SU-DHL-6 (cell line): ENCODE measurements at regions not wholly inside any gene's neighbourhood (a gene's known extent, or its start where the extent isn't known, plus 50 kb on each side); places are given as distances from the start of the nearest gene placed in this dataset.

Experiments
- H2AFZ ChIP-seq: fragments of 200-600 bp; sonication (generic); 2 replicates; pipeline ENCODE4 v1.6.1; 2014; ENCODE audit warnings: low read depth, mild to moderate bottlenecking, moderate library complexity, mixed read lengths, antibody characterized with exemption, low read length; ENCODE audit not compliant: severe bottlenecking
- H3F3A ChIP-seq: fragments of 200-600 bp; shearing (Covaris generic); 2 replicates; pipeline ENCODE4 v1.6.0; 2016; ENCODE audit warnings: antibody characterized with exemption, mild to moderate bottlenecking; ENCODE audit not compliant: insufficient read depth
- H3K27ac ChIP-seq: fragments of 200-600 bp; sonication (generic); 2 replicates; pipeline ENCODE4 v1.5.1; 2016; ENCODE audit warnings: low read depth, mild to moderate bottlenecking, low read length, moderate library complexity, mixed read lengths
- H3K27me3 ChIP-seq: fragments of 200-600 bp; sonication (generic), shearing (Covaris generic); 2 replicates; pipeline ENCODE4 v1.6.0; 2014; ENCODE audit warnings: mild to moderate bottlenecking, low read length
- H3K36me3 ChIP-seq: fragments of 200-600 bp; sonication (generic); 2 replicates; pipeline ENCODE4 v1.6.1; 2014; ENCODE audit warnings: mild to moderate bottlenecking, low read length, mixed read lengths
- H3K4me2 ChIP-seq: fragments of 300-600, 200-600 bp; shearing (Covaris generic), sonication (generic); 2 replicates; pipeline ENCODE4 v1.6.0; 2014; ENCODE audit warnings: low read length, low read depth, mild to moderate bottlenecking; ENCODE audit not compliant: poor library complexity, severe bottlenecking
- H3K4me3 ChIP-seq: fragments of 200-600 bp; sonication (generic); 2 replicates; pipeline ENCODE4 v1.5.1; 2014; ENCODE audit warnings: antibody characterized with exemption, low read length, mild to moderate bottlenecking, mixed read lengths; ENCODE audit not compliant: insufficient read depth, poor library complexity, severe bottlenecking
- H3K79me2 ChIP-seq: fragments of 200-600 bp; sonication (generic); 2 replicates; pipeline ENCODE4 v1.6.1; 2014; ENCODE audit warnings: mild to moderate bottlenecking, low read length, moderate library complexity; ENCODE audit not compliant: insufficient read depth
- H3K9ac ChIP-seq: fragments of 200-600 bp; sonication (generic); 2 replicates; pipeline ENCODE4 v1.7.0; 2014; ENCODE audit warnings: mild to moderate bottlenecking, low read length
- H3K9me2 ChIP-seq: fragments of 200-600 bp; sonication (generic); replicated peaks from 2 replicates; pipeline ENCODE4 v1.6.1; 2014; ENCODE audit warnings: low read length; ENCODE audit not compliant: insufficient read depth
- H3K9me3 ChIP-seq: fragments of 200-600 bp; sonication (generic); 2 replicates; pipeline ENCODE4 v1.6.1; 2014; ENCODE audit warnings: low read length, mixed read lengths; ENCODE audit not compliant: insufficient read depth
- H4K20me1 ChIP-seq: fragments of 200-600 bp; sonication (generic); 2 replicates; pipeline ENCODE4 v1.6.1; 2014; ENCODE audit warnings: low read depth, mild to moderate bottlenecking, antibody characterized with exemption, low read length, moderate library complexity, mixed read lengths
- EZH2phosphoT487 ChIP-seq: fragments of 200-600 bp; sonication (generic), shearing (Covaris generic); conservative IDR thresholded peaks from 2 replicates; pipeline ENCODE4 v1.6.1; 2018; ENCODE audit warnings: mild to moderate bottlenecking, antibody characterized with exemption, low read length, moderate library complexity, mixed read lengths
- TF ChIP-seq, protein P1 (sequence below): fragments of 200-600 bp; sonication (generic); IDR thresholded peaks from one replicate; pipeline ENCODE4 v1.5.1; 2017; ENCODE audit warnings: antibody characterized with exemption, mild to moderate bottlenecking, low read length, moderate library complexity; ENCODE audit not compliant: insufficient read depth, poor library complexity, severe bottlenecking

DNA sequence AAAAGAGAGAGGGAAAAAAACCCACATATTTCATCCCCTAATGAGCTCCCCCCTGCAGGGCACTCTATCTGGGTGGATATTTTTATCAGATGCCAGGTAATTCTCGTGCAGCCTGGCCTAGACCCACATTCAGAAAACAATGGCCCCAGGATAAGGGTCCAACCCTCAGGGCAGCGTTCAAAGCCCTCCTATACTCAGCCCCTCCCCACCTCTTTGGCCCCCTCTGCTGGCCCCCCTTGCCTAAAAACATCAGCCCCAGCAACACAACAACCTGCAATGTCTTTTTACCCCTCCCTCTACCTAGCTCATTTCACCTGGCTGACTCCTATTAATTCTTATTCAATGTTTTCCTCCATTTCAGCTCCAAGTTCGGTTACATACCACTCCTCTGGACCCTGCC lies 145.4 kb upstream of the MED14 start:
- Histone ChIP-seq H3K27me3 (no peaks in the 10 kb centered on the region), H3K27ac (no peak overlapping the region)
- TF ChIP-seq, protein P1, sequence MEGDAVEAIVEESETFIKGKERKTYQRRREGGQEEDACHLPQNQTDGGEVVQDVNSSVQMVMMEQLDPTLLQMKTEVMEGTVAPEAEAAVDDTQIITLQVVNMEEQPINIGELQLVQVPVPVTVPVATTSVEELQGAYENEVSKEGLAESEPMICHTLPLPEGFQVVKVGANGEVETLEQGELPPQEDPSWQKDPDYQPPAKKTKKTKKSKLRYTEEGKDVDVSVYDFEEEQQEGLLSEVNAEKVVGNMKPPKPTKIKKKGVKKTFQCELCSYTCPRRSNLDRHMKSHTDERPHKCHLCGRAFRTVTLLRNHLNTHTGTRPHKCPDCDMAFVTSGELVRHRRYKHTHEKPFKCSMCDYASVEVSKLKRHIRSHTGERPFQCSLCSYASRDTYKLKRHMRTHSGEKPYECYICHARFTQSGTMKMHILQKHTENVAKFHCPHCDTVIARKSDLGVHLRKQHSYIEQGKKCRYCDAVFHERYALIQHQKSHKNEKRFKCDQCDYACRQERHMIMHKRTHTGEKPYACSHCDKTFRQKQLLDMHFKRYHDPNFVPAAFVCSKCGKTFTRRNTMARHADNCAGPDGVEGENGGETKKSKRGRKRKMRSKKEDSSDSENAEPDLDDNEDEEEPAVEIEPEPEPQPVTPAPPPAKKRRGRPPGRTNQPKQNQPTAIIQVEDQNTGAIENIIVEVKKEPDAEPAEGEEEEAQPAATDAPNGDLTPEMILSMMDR, result no peak
- no peak for TF ChIP-seq EZH2phosphoT487

DNA sequence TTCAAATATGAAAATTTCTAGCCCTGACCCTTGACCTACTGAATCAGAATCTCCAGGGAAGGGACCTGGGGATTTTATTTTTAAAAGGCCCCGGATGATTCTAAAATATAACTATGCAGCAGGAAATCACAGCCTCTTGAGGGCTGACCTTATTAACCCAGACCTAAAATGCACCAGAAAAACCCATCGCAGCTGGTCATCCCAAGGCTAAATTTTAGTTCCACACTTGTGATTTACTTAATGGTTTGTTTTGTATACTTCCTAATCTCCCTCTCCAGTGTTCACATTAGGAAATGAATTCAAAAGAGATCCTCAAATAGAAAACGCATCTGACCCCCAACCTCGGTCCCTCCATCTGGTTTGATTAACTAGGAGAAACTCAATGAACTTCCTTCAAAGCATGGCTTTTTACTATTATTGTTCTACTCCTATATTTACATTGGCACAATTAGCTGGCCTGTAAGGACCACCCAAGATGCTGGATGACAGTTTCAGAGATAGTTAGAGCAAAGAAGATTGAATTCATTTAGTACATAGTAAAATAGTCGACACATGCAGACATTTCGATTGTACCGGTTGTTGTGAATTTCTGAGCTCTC lies 147.8 kb upstream of the MED14 start:
- Histone ChIP-seq H3K9me3 (no peaks in the 10 kb centered on the region), H2AFZ (no peak overlapping the region), H4K20me1 (no peaks in the 10 kb centered on the region), H3K4me3 (no peak overlapping the region), H3K9me2 (no peaks in the 10 kb centered on the region), H3K27ac (no peak overlapping the region), H3K4me2 (no peak overlapping the region), H3K36me3 (no peaks in the 10 kb centered on the region), H3K9ac (no peak overlapping the region), H3F3A (no peaks in the 10 kb centered on the region), H3K27me3 (no peaks in the 10 kb centered on the region), H3K79me2 (no peaks in the 10 kb centered on the region)
- TF ChIP-seq EZH2phosphoT487, result no peak
- TF ChIP-seq, protein P1, result no peak

More for the DNA sequence above, 145.4 kb upstream of the MED14 start:
- Histone ChIP-seq H3K4me3 (no peak overlapping the region), H3F3A (no peaks in the 10 kb centered on the region), H4K20me1 (no peaks in the 10 kb centered on the region), H2AFZ (no peak overlapping the region), H3K9me3 (no peaks in the 10 kb centered on the region), H3K9ac (no peak overlapping the region), H3K36me3 (no peaks in the 10 kb centered on the region), H3K9me2 (no peaks in the 10 kb centered on the region), H3K79me2 (no peaks in the 10 kb centered on the region), H3K4me2 (no peak overlapping the region)

DNA sequence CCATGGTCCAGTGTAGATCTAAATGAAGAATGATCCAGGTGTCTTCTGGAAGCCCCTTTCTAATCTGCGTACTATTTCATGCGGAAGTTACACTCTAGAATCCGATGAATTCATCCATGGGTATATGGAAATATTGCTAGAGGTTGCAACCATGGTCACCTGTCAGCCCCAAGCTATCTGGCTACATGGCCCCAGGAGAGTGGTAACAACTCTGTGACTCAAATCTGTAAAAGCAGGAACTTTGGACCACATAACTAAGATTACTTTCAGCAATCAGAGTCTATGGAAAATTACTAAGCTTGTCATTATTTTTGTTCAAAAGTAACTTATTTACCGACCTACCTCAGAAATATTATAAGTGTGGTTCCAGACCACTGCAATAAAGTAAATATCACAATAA lies 150.6 kb upstream of the MED14 start:
- H3K79me2 ChIP-seq, result no peaks in the 10 kb centered on the region
- H4K20me1 ChIP-seq, result no peaks in the 10 kb centered on the region
- no peak overlapping the region for H3K9ac ChIP-seq
- no peaks in the 10 kb centered on the region for H3K27me3 ChIP-seq
- H3F3A ChIP-seq, result no peaks in the 10 kb centered on the region
- H3K36me3 ChIP-seq, result no peaks in the 10 kb centered on the region
- H3K4me2 ChIP-seq, result no peak overlapping the region
- no peak overlapping the region for H3K27ac ChIP-seq
- H2AFZ ChIP-seq, result no peak overlapping the region
- TF ChIP-seq, protein P1, result no peak
- TF ChIP-seq EZH2phosphoT487, result no peak
- no peaks in the 10 kb centered on the region for H3K9me3 ChIP-seq
- H3K4me3 ChIP-seq, result no peak overlapping the region
- H3K9me2 ChIP-seq, result no peaks in the 10 kb centered on the region
